Activated CD4-positive, CD25-positive, alpha-beta regulatory T cell treated with anti-CD3 and anti-CD28 coated beads, Interleukin-2, amount 50 U/mL, for 16 hours (primary cell): ENCODE measurements at regions not wholly inside any gene's neighbourhood (a gene's known extent, or its start where the extent isn't known, plus 50 kb on each side); places are given as distances from the start of the nearest gene placed in this dataset.

Experiments
- DNase-seq: peaks from one replicate; pipeline ENCODE4 v3.0.0-alpha.2; 2020; ENCODE audit warnings: low read depth, low spot score

GRCh38 chr13:44273991-44274770, 99.4 kb upstream of the SERP2 start:
- DNase-seq, result no peak

- DNase-seq, result no peak
These were observed 98.8 kb upstream of the SERP2 start for GRCh38 chr13:44274771-44275205.

GRCh38 chr13:44275381-44275780, 98.2 kb upstream of the SERP2 start:
- no peak for DNase-seq

GRCh38 chr13:44276061-44276460, 97.6 kb upstream of the SERP2 start:
- no peak for DNase-seq

GRCh38 chr13:44277459-44277858, 96.2 kb upstream of the SERP2 start:
- DNase-seq, result no peak

- no peak for DNase-seq
These were observed 95.5 kb upstream of the SERP2 start for GRCh38 chr13:44278166-44278565.

- no peak for DNase-seq
These were observed 93.2 kb upstream of the SERP2 start for GRCh38 chr13:44280456-44280855.

- no peak for DNase-seq
These were observed 92.2 kb upstream of the SERP2 start for GRCh38 chr13:44281252-44282000.

GRCh38 chr13:44283600-44283999, 90.0 kb upstream of the SERP2 start:
- no peak for DNase-seq

GRCh38 chr13:44287958-44288357, 85.7 kb upstream of the SERP2 start:
- no peak for DNase-seq

- DNase-seq, result no peak
These were observed 81.1 kb upstream of the SERP2 start for GRCh38 chr13:44292545-44292944.

- DNase-seq, result no peak
These were observed 80.2 kb upstream of the SERP2 start for GRCh38 chr13:44293374-44293773.

- DNase-seq, result no peak
These were observed 79.5 kb upstream of the SERP2 start for GRCh38 chr13:44293908-44294735.

GRCh38 chr13:44294876-44295275, 78.7 kb upstream of the SERP2 start:
- DNase-seq, result no peak

GRCh38 chr13:44296856-44297255, 76.8 kb upstream of the SERP2 start:
- no peak for DNase-seq

GRCh38 chr13:44298314-44298713, 75.3 kb upstream of the SERP2 start:
- no peak for DNase-seq

- DNase-seq, result no peak
These were observed 74.3 kb upstream of the SERP2 start for GRCh38 chr13:44299152-44299943.

GRCh38 chr13:44300895-44301638, 72.6 kb upstream of the SERP2 start:
- DNase-seq, result no peak

- no peak for DNase-seq
These were observed 72.0 kb upstream of the SERP2 start for GRCh38 chr13:44301639-44302015.

- DNase-seq, result no peak
These were observed 71.4 kb upstream of the SERP2 start for GRCh38 chr13:44302233-44302632.
